ENCODE measurements at regions not wholly inside any gene's neighbourhood (a gene's known extent, or its start where the extent isn't known, plus 50 kb on each side); places are given as distances from the start of the nearest gene placed in this dataset.

DNA sequence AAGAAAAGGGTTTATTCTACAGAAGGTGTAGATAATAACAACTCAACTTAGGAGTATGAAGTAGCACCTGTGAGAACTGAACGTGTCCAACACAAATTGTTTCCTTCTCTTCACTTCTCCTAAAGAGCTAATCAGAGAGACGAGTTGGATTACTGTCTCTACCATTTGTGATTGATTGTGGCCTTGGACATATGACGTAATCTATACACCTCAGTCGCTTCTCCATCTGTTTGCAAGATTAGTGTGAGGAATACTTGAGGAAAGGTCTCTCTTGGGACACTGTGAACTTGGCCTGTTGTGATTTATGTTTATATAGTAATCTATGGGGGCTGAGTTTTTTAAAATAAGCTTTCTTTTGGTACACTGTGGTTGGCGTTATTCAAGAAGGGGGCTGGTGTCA, 182.0 kb downstream of the ZNF330 start (continued):
- TF ChIP-seq, protein P1, sequence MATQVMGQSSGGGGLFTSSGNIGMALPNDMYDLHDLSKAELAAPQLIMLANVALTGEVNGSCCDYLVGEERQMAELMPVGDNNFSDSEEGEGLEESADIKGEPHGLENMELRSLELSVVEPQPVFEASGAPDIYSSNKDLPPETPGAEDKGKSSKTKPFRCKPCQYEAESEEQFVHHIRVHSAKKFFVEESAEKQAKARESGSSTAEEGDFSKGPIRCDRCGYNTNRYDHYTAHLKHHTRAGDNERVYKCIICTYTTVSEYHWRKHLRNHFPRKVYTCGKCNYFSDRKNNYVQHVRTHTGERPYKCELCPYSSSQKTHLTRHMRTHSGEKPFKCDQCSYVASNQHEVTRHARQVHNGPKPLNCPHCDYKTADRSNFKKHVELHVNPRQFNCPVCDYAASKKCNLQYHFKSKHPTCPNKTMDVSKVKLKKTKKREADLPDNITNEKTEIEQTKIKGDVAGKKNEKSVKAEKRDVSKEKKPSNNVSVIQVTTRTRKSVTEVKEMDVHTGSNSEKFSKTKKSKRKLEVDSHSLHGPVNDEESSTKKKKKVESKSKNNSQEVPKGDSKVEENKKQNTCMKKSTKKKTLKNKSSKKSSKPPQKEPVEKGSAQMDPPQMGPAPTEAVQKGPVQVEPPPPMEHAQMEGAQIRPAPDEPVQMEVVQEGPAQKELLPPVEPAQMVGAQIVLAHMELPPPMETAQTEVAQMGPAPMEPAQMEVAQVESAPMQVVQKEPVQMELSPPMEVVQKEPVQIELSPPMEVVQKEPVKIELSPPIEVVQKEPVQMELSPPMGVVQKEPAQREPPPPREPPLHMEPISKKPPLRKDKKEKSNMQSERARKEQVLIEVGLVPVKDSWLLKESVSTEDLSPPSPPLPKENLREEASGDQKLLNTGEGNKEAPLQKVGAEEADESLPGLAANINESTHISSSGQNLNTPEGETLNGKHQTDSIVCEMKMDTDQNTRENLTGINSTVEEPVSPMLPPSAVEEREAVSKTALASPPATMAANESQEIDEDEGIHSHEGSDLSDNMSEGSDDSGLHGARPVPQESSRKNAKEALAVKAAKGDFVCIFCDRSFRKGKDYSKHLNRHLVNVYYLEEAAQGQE (IDR thresholded peaks at IDR 0.05) = no peak
- no peak for TF ChIP-seq FOXA1 (IDR thresholded peaks at IDR 0.05)
- no peak for TF ChIP-seq HNF4A (conservative IDR thresholded peaks at IDR 0.05)
- TF ChIP-seq NR2F2 (IDR thresholded peaks at IDR 0.05) = no peak
- TF ChIP-seq FOXA2 (IDR thresholded peaks at IDR 0.05) = no peak

DNA sequence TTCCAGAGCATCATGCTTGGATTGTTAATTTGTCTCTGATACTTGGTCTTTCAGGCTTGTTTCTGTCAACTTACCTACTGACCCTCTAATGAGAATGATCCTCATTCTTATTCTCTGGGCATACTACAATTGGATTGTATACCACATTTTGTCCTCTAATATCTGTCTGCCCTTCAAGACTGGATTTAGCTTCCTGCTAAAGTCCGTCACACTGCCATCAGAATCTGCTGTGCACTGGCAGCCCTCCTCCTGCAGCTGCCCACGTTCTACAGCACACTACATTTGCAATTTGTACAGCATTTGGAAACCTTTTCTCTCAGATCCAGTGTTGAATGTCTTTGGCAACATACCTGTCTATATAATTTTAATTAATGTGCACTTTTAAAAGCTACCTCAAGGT, 183.1 kb downstream of the ZNF330 start:
- Histone ChIP-seq H3K36me3 (ENCODE audit: control insufficient read depth in 4 of 4, insufficient read depth in 3 of 4, low read depth in 1 of 4, low read length in 3 of 4) (no peaks in the 10 kb centered on the region), H3K9ac (ENCODE audit: low read depth in 1 of 2, low read length in 2 of 2) (no peak overlapping the region), H3K27me3 (ENCODE audit: control insufficient read depth in 4 of 4, insufficient read depth in 4 of 4, low read length in 3 of 4) (no peaks in the 10 kb centered on the region), H3K9me3 (ENCODE audit: control insufficient read depth in 4 of 4, low read length in 3 of 4) (no peaks in the 10 kb centered on the region), H3K4me1 (ENCODE audit: control insufficient read depth in 4 of 4, insufficient read depth in 4 of 4, low read length in 3 of 4) (no peaks in the 10 kb centered on the region), H3K4me3 (ENCODE audit: low read depth in 1 of 3, low read length in 3 of 3) (no peak overlapping the region), H3K27ac (ENCODE audit: low read depth in 1 of 2, low read length in 2 of 2) (no peak overlapping the region)
- TF ChIP-seq NR2F2 (IDR thresholded peaks at IDR 0.05) (no peak), HNF4G (IDR thresholded peaks at IDR 0.05) (no peak), JUND (IDR thresholded peaks at IDR 0.05) (no peak), YY1 (IDR thresholded peaks at IDR 0.05) (no peak), FOXA1 (IDR thresholded peaks at IDR 0.05) (no peak), GABPA (IDR thresholded peaks at IDR 0.05 in 1 of 2, conservative IDR thresholded peaks at IDR 0.05 in 1 of 2) (no peak), HNF4A (conservative IDR thresholded peaks at IDR 0.05) (no peak), SP1 (IDR thresholded peaks at IDR 0.05) (no peak), FOXA2 (IDR thresholded peaks at IDR 0.05) (no peak), RXRA (IDR thresholded peaks at IDR 0.05) (no peak), TAF1 (conservative IDR thresholded peaks at IDR 0.05) (no peak)
- TF ChIP-seq, protein P2, sequence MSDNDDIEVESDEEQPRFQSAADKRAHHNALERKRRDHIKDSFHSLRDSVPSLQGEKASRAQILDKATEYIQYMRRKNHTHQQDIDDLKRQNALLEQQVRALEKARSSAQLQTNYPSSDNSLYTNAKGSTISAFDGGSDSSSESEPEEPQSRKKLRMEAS (IDR thresholded peaks at IDR 0.05) = no peak
- TF ChIP-seq, protein P3, sequence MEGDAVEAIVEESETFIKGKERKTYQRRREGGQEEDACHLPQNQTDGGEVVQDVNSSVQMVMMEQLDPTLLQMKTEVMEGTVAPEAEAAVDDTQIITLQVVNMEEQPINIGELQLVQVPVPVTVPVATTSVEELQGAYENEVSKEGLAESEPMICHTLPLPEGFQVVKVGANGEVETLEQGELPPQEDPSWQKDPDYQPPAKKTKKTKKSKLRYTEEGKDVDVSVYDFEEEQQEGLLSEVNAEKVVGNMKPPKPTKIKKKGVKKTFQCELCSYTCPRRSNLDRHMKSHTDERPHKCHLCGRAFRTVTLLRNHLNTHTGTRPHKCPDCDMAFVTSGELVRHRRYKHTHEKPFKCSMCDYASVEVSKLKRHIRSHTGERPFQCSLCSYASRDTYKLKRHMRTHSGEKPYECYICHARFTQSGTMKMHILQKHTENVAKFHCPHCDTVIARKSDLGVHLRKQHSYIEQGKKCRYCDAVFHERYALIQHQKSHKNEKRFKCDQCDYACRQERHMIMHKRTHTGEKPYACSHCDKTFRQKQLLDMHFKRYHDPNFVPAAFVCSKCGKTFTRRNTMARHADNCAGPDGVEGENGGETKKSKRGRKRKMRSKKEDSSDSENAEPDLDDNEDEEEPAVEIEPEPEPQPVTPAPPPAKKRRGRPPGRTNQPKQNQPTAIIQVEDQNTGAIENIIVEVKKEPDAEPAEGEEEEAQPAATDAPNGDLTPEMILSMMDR (IDR thresholded peaks at IDR 0.05; ENCODE audit: low read depth, low read length, missing input control) = no peak
- TF ChIP-seq, protein P4, sequence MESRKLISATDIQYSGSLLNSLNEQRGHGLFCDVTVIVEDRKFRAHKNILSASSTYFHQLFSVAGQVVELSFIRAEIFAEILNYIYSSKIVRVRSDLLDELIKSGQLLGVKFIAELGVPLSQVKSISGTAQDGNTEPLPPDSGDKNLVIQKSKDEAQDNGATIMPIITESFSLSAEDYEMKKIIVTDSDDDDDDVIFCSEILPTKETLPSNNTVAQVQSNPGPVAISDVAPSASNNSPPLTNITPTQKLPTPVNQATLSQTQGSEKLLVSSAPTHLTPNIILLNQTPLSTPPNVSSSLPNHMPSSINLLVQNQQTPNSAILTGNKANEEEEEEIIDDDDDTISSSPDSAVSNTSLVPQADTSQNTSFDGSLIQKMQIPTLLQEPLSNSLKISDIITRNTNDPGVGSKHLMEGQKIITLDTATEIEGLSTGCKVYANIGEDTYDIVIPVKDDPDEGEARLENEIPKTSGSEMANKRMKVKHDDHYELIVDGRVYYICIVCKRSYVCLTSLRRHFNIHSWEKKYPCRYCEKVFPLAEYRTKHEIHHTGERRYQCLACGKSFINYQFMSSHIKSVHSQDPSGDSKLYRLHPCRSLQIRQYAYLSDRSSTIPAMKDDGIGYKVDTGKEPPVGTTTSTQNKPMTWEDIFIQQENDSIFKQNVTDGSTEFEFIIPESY (IDR thresholded peaks at IDR 0.05) = no peak
- TF ChIP-seq, protein P1 (IDR thresholded peaks at IDR 0.05) = no peak
- WGBS = 71% methylated on average over 2 of the region's 2 CpGs
- no peak for DNase-seq (ENCODE audit: low spot score)
